ENCODE measurements at regions not wholly inside any gene's neighbourhood (a gene's known extent, or its start where the extent isn't known, plus 50 kb on each side); places are given as distances from the start of the nearest gene placed in this dataset.

DNA sequence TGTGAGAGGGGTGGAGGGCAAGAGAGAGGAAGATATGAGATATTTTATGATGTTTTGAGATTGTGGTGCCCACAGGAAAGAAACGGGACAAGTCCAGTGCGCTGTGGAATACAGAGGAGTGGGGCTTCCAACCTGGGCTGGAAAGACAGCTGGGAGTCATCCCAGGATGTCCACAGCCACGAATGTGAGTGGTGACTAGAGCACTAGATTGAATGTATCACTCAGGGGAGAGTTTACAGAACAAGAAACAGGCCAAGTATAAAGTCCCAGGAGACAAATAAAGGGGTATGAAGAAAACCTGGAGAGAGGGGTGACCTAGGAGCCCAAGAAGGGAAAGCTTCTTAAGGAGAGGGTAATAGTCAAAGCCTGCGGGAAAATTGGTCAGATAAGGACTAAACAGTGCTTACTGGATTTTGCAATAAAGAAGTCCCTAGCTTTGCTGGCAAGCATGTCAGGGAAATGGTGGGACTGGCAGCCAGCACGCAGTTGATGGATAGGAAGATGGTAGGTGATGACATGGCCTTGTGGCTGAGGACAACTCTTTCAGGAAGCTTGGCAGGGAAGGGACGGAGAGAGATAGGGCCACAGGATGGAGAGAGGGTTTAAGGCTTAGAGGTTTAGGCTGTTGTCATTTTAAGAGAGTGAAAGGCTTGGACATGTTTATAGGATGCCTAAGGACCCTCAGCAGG lies 114.5 kb downstream of the AXIN2 start:
- Histone ChIP-seq H3K4me3 (ENCODE audit: low read depth in 1 of 2, low read length in 2 of 2) (no peak overlapping the region), H3K27me3 (ENCODE audit: control insufficient read depth in 1 of 2, insufficient read depth in 2 of 2, low read length in 2 of 2) (peaks cover 0 to 4% of the 10 kb centered on the region in 2 donors), H3K9me3 (ENCODE audit: control insufficient read depth in 2 of 2, insufficient read depth in 1 of 2, low read depth in 1 of 2, low read length in 1 of 2) (no peaks in the 10 kb centered on the region), H3K27ac (ENCODE audit: low read depth in 2 of 2, low read length in 1 of 2) (no peak overlapping the region), H3K36me3 (ENCODE audit: control insufficient read depth in 2 of 2, insufficient read depth in 2 of 2, low read length in 1 of 2) (no peaks in the 10 kb centered on the region), H3K4me1 (ENCODE audit: control insufficient read depth in 2 of 2, insufficient read depth in 2 of 2, low read length in 1 of 2) (no peaks in the 10 kb centered on the region)
- WGBS, 2 donors, result 84 to 85% methylated on average over 6 of the region's 6 CpGs

- Histone ChIP-seq H3K27me3 (ENCODE audit: control insufficient read depth in 1 of 2, insufficient read depth in 2 of 2, low read length in 2 of 2) (peaks cover 0 to 4% of the 10 kb centered on the region in 2 donors), H3K36me3 (ENCODE audit: control insufficient read depth in 2 of 2, insufficient read depth in 2 of 2, low read length in 1 of 2) (no peaks in the 10 kb centered on the region), H3K27ac (ENCODE audit: low read depth in 2 of 2, low read length in 1 of 2) (no peak overlapping the region), H3K4me3 (ENCODE audit: low read depth in 1 of 2, low read length in 2 of 2) (no peak overlapping the region), H3K9me3 (ENCODE audit: control insufficient read depth in 2 of 2, insufficient read depth in 1 of 2, low read depth in 1 of 2, low read length in 1 of 2) (no peaks in the 10 kb centered on the region), H3K4me1 (ENCODE audit: control insufficient read depth in 2 of 2, insufficient read depth in 2 of 2, low read length in 1 of 2) (no peaks in the 10 kb centered on the region)
- WGBS, 2 donors, result 65 to 68% methylated on average over 3 of the region's 3 CpGs
These were observed 115.4 kb downstream of the AXIN2 start for GRCh38 chr17:65446043-65446442.

DNA sequence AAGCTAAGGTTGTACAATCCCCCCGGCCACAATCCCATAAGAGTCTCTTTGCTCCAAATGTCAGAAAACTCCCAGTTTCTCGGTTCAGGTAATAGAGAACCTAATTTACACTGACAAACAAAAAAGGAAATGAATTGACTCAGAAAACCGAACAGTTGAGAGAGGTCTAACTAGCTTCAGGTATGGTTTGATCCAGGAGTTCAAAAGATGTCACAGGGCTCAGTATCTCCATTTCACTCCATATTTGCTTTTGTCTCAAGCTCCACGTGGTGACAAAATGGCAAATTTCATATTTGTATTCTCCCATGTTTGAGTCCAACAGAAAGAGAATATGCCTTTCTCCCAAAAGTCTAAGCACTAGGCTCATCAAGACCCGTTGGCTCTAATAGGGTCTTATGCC lies 117.4 kb downstream of the AXIN2 start:
- H3K9me3 ChIP-seq (ENCODE audit: control insufficient read depth in 2 of 2, insufficient read depth in 1 of 2, low read depth in 1 of 2, low read length in 1 of 2), result no peaks in the 10 kb centered on the region
- H3K27me3 ChIP-seq (ENCODE audit: control insufficient read depth in 1 of 2, insufficient read depth in 2 of 2, low read length in 2 of 2), result peaks cover 0 to 4% of the 10 kb centered on the region in 2 donors
- H3K4me3 ChIP-seq (ENCODE audit: low read depth in 1 of 2, low read length in 2 of 2), result no peak overlapping the region
- H3K36me3 ChIP-seq (ENCODE audit: control insufficient read depth in 2 of 2, insufficient read depth in 2 of 2, low read length in 1 of 2), result no peaks in the 10 kb centered on the region
- 80 to 92% methylated on average over 5 of the region's 5 CpGs for WGBS, 2 donors
- no peak overlapping the region for H3K27ac ChIP-seq (ENCODE audit: low read depth in 2 of 2, low read length in 1 of 2)
- H3K4me1 ChIP-seq (ENCODE audit: control insufficient read depth in 2 of 2, insufficient read depth in 2 of 2, low read length in 1 of 2), result no peaks in the 10 kb centered on the region

DNA sequence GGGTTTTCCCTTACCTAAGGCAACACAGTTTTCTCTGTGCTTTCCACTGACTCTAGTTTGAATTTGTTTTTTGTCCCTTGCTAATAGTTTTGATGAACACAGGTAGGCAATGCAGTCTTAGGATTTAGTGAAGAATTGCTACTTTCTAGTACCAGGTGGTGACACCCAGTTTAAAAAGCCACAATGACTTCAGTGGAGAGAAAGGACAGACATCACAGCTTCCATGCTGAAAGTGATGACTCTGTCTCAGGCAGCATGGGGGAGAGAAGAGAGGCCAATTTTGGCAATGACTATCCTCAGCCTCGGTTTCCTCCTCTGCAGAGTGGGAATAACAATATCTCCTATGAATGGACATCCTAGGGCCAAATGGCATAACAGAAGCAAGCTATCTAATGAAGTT lies 118.8 kb downstream of the AXIN2 start:
- no peak overlapping the region for H3K27ac ChIP-seq (ENCODE audit: low read depth in 2 of 2, low read length in 1 of 2)
- peaks cover 0 to 4% of the 10 kb centered on the region in 2 donors for H3K27me3 ChIP-seq (ENCODE audit: control insufficient read depth in 1 of 2, insufficient read depth in 2 of 2, low read length in 2 of 2)
- H3K36me3 ChIP-seq (ENCODE audit: control insufficient read depth in 2 of 2, insufficient read depth in 2 of 2, low read length in 1 of 2), result no peaks in the 10 kb centered on the region
- no peaks in the 10 kb centered on the region for H3K4me1 ChIP-seq (ENCODE audit: control insufficient read depth in 2 of 2, insufficient read depth in 2 of 2, low read length in 1 of 2)
- no peak overlapping the region for H3K4me3 ChIP-seq (ENCODE audit: low read depth in 1 of 2, low read length in 2 of 2)
- no peaks in the 10 kb centered on the region for H3K9me3 ChIP-seq (ENCODE audit: control insufficient read depth in 2 of 2, insufficient read depth in 1 of 2, low read depth in 1 of 2, low read length in 1 of 2)
- 76% methylated on average over 1 of the region's 1 CpG for WGBS, 2 donors

DNA sequence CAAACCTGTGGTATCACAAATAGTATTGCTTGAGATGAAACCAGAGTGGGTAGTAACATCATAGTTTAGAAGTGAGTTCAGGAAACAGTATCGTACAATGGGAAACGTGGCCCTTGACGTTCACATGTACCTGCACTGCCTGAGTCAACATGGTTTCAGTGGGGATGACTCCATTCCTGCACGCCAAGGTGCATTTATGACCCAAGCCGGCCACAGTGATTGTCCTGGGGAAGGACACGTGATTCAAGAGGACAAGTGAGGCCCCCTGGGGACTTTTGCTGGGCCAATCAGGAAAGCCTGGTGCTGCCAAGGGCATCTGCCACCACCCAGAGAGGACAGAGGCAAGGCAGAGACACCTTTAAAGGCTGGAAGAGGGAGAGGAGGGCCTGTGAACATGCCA lies 119.2 kb downstream of the AXIN2 start:
- Histone ChIP-seq H3K4me1 (ENCODE audit: control insufficient read depth in 2 of 2, insufficient read depth in 2 of 2, low read length in 1 of 2) (no peaks in the 10 kb centered on the region), H3K27ac (ENCODE audit: low read depth in 2 of 2, low read length in 1 of 2) (no peak overlapping the region), H3K27me3 (ENCODE audit: control insufficient read depth in 1 of 2, insufficient read depth in 2 of 2, low read length in 2 of 2) (peaks cover 0 to 4% of the 10 kb centered on the region in 2 donors), H3K9me3 (ENCODE audit: control insufficient read depth in 2 of 2, insufficient read depth in 1 of 2, low read depth in 1 of 2, low read length in 1 of 2) (no peaks in the 10 kb centered on the region), H3K36me3 (ENCODE audit: control insufficient read depth in 2 of 2, insufficient read depth in 2 of 2, low read length in 1 of 2) (no peaks in the 10 kb centered on the region), H3K4me3 (ENCODE audit: low read depth in 1 of 2, low read length in 2 of 2) (no peak overlapping the region)
- 82 to 85% methylated on average over 6 of the region's 6 CpGs for WGBS, 2 donors

- H3K4me1 ChIP-seq (ENCODE audit: control insufficient read depth in 2 of 2, insufficient read depth in 2 of 2, low read length in 1 of 2), result no peaks in the 10 kb centered on the region
- no peaks in the 10 kb centered on the region for H3K9me3 ChIP-seq (ENCODE audit: control insufficient read depth in 2 of 2, insufficient read depth in 1 of 2, low read depth in 1 of 2, low read length in 1 of 2)
- 76 to 89% methylated on average over 2 of the region's 2 CpGs for WGBS, 2 donors
- H3K36me3 ChIP-seq (ENCODE audit: control insufficient read depth in 2 of 2, insufficient read depth in 2 of 2, low read length in 1 of 2), result no peaks in the 10 kb centered on the region
- no peaks in the 10 kb centered on the region for H3K27me3 ChIP-seq (ENCODE audit: control insufficient read depth in 1 of 2, insufficient read depth in 2 of 2, low read length in 2 of 2)
- H3K27ac ChIP-seq (ENCODE audit: low read depth in 2 of 2, low read length in 1 of 2), result no peak overlapping the region
- no peak overlapping the region for H3K4me3 ChIP-seq (ENCODE audit: low read depth in 1 of 2, low read length in 2 of 2)
These were observed 120.3 kb downstream of the AXIN2 start for GRCh38 chr17:65441053-65441605.

GRCh38 chr17:65438708-65439294 lies 122.6 kb downstream of the AXIN2 start:
- Histone ChIP-seq H3K9me3 (ENCODE audit: control insufficient read depth in 2 of 2, insufficient read depth in 1 of 2, low read depth in 1 of 2, low read length in 1 of 2) (no peaks in the 10 kb centered on the region), H3K27me3 (ENCODE audit: control insufficient read depth in 1 of 2, insufficient read depth in 2 of 2, low read length in 2 of 2) (no peaks in the 10 kb centered on the region), H3K36me3 (ENCODE audit: control insufficient read depth in 2 of 2, insufficient read depth in 2 of 2, low read length in 1 of 2) (no peaks in the 10 kb centered on the region), H3K27ac (ENCODE audit: low read depth in 2 of 2, low read length in 1 of 2) (no peak overlapping the region), H3K4me3 (ENCODE audit: low read depth in 1 of 2, low read length in 2 of 2) (no peak overlapping the region), H3K4me1 (ENCODE audit: control insufficient read depth in 2 of 2, insufficient read depth in 2 of 2, low read length in 1 of 2) (no peaks in the 10 kb centered on the region)
- 48 to 53% methylated on average over 7 of the region's 7 CpGs for WGBS, 2 donors

DNA sequence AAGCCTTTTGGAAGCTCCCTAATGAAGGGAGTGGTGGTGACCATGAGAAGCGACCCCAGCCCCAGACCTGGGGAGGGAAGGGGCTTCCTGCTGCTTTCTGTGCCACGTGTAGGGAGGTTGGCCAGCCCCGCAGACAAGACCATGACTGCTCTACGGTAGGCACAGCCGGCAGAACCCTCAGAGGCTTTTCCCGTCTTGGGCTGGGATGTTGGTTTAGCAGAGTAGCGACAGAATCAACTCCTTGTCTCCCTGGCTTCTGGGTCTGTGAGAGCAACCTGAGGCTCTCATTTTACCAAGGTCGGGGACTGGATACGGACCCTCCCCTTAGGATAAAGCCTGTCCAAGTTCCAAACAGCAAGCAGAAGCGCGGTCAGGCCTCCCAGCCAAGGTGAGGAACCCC lies 123.3 kb downstream of the AXIN2 start:
- Histone ChIP-seq H3K27me3 (ENCODE audit: control insufficient read depth in 1 of 2, insufficient read depth in 2 of 2, low read length in 2 of 2) (no peaks in the 10 kb centered on the region), H3K4me3 (ENCODE audit: low read depth in 1 of 2, low read length in 2 of 2) (no peak overlapping the region), H3K36me3 (ENCODE audit: control insufficient read depth in 2 of 2, insufficient read depth in 2 of 2, low read length in 1 of 2) (no peaks in the 10 kb centered on the region), H3K4me1 (ENCODE audit: control insufficient read depth in 2 of 2, insufficient read depth in 2 of 2, low read length in 1 of 2) (no peaks in the 10 kb centered on the region), H3K9me3 (ENCODE audit: control insufficient read depth in 2 of 2, insufficient read depth in 1 of 2, low read depth in 1 of 2, low read length in 1 of 2) (no peaks in the 10 kb centered on the region), H3K27ac (ENCODE audit: low read depth in 2 of 2, low read length in 1 of 2) (no peak overlapping the region)
- WGBS, 2 donors, result 63 to 67% methylated on average over 11 of the region's 11 CpGs

GRCh38 chr17:65436871-65437270 lies 124.6 kb downstream of the AXIN2 start:
- Histone ChIP-seq H3K27me3 (ENCODE audit: control insufficient read depth in 1 of 2, insufficient read depth in 2 of 2, low read length in 2 of 2) (no peaks in the 10 kb centered on the region), H3K27ac (ENCODE audit: low read depth in 2 of 2, low read length in 1 of 2) (no peak overlapping the region), H3K9me3 (ENCODE audit: control insufficient read depth in 2 of 2, insufficient read depth in 1 of 2, low read depth in 1 of 2, low read length in 1 of 2) (no peaks in the 10 kb centered on the region), H3K4me3 (ENCODE audit: low read depth in 1 of 2, low read length in 2 of 2) (no peak overlapping the region), H3K36me3 (ENCODE audit: control insufficient read depth in 2 of 2, insufficient read depth in 2 of 2, low read length in 1 of 2) (no peaks in the 10 kb centered on the region), H3K4me1 (ENCODE audit: control insufficient read depth in 2 of 2, insufficient read depth in 2 of 2, low read length in 1 of 2) (no peaks in the 10 kb centered on the region)
- 79 to 84% methylated on average over 10 of the region's 10 CpGs for WGBS, 2 donors

GRCh38 chr17:65434878-65435277 lies 126.6 kb downstream of the AXIN2 start:
- H3K4me3 ChIP-seq (ENCODE audit: low read depth in 1 of 2, low read length in 2 of 2), result no peak overlapping the region
- H3K27me3 ChIP-seq (ENCODE audit: control insufficient read depth in 1 of 2, insufficient read depth in 2 of 2, low read length in 2 of 2), result no peaks in the 10 kb centered on the region
- WGBS, 2 donors, result 73 to 78% methylated on average over 2 of the region's 2 CpGs
- H3K27ac ChIP-seq (ENCODE audit: low read depth in 2 of 2, low read length in 1 of 2), result no peak overlapping the region
- no peaks in the 10 kb centered on the region for H3K36me3 ChIP-seq (ENCODE audit: control insufficient read depth in 2 of 2, insufficient read depth in 2 of 2, low read length in 1 of 2)
- H3K9me3 ChIP-seq (ENCODE audit: control insufficient read depth in 2 of 2, insufficient read depth in 1 of 2, low read depth in 1 of 2, low read length in 1 of 2), result no peaks in the 10 kb centered on the region
- no peaks in the 10 kb centered on the region for H3K4me1 ChIP-seq (ENCODE audit: control insufficient read depth in 2 of 2, insufficient read depth in 2 of 2, low read length in 1 of 2)

Measured in esophagus (tissue), 2 donors.